NCI-H2196 (cell line): ENCODE measurements at regions not wholly inside any gene's neighbourhood (a gene's known extent, or its start where the extent isn't known, plus 50 kb on each side); places are given as distances from the start of the nearest gene placed in this dataset.

ENCODE experiments used
- DNase-seq: peaks from one replicate; lab custom pipeline; 2025; ENCODE audit not compliant: unreplicated experiment; lab: John Stamatoyannopoulos, UW

- no peak for DNase-seq
Measured at GRCh38 chr7:51731075-51731474, 414.5 kb upstream of the COBL start.

DNA sequence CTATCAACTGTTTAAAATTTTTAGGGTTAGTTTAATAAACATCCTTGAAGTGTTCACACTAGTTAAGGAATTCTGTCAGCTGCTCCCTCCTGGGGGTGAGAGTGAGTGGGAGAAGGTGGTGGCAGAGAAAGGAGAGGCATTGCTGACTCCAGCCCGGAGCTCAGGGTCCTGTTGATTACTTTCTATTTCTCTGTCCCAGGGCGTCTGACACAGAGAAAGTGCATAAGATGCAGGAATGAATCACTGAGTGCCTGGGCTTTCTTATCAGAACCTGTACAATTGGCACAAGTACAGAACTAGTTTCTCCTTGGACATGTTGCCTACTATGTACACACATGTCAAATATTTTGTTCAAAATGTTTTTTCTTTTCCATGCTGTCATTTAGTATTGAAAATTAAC lies 410.8 kb upstream of the COBL start:
- DNase-seq: no peak

DNA sequence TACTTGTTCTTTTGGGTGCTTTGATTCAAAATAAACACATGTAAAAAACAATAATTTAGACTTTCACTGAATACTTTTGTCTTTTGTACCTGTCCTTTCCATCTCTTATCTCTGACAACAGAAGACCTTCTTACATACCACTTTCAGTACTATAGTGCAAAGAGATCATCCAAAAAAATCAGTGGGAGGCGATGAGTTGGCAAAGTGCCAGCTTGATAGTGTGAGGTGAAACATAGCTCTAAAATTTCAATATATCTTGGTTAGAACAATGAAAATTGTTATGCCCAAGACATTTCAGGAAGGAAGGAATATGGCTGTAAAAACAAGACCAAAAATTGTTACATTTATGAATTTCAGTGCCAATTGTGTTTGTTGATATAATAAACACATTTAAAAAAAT lies 390.2 kb upstream of the COBL start:
- DNase-seq: no peak

- DNase-seq: no peak
Measured at GRCh38 chr7:51705701-51706100, 389.1 kb upstream of the COBL start.

DNA sequence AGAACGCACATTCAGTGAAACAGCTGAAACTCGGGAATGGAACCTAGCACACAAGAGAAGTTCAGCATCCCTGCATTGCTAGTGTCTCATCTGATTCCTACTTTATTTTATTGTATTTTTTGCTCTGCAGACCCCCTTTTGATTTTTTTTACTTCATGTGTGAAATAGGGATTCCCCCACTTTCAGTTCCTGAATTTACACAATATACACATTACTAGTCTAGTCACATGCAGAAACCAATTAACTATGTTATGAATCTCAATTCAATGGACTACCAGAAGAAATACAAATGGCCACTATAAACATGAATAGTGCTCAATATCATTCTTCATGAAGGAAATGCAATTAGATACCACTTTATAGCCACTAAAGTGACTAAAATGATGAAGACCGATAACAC lies 386.1 kb upstream of the COBL start:
- DNase-seq: no peak

- no peak for DNase-seq
Measured at GRCh38 chr7:51701935-51702334, 385.3 kb upstream of the COBL start.

- DNase-seq: no peak
Measured at GRCh38 chr7:51700593-51701215, 384.1 kb upstream of the COBL start.

- no peak for DNase-seq
Measured at GRCh38 chr7:51693258-51693657, 376.6 kb upstream of the COBL start.

GRCh38 chr7:51689547-51689946 lies 372.9 kb upstream of the COBL start:
- DNase-seq: no peak

GRCh38 chr7:51685794-51686193 lies 369.2 kb upstream of the COBL start:
- no peak for DNase-seq

DNA sequence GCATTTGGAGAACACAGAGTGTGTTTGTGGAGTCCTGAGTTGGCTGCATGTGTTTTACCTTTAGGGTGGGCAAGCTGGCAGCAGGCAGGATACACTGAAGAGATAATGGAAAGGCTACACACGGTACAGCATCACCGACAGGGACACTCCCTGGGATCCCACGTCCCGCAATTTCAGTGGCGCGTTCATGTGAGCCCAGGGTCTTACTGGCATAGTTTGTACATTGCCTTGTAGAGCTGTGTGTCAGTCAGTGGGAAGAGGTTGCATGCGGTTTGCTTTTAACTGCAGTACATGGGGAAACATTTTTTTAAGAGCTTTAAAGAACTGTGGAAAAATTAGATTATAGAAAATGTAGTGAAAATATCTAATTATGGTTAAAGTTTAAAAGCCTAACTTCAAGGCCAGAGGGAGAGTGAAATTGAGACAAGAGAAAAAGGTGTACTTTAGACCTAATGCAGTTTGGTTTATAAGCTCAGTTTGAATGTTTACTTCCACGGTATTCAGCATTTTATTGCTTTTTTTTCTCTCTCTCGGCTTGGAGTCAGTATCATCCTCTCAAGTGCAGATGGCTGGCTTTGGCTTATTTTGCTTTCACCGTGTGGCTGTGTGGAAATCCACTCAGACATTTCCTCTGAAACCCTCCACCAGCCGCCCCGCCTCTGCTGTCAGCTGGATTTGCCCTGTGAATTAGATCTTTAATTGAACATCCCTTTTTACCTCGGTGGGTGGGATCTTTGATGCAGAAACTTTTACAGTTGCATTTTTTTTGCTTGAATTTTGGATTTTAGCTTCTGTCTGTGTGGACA lies 364.2 kb upstream of the COBL start:
- no peak for DNase-seq

GRCh38 chr7:51679358-51679757 lies 362.7 kb upstream of the COBL start:
- DNase-seq: no peak

GRCh38 chr7:51666751-51667150 lies 350.1 kb upstream of the COBL start:
- DNase-seq: no peak

- DNase-seq: no peak
Measured at GRCh38 chr7:51666266-51666665, 349.7 kb upstream of the COBL start.

DNA sequence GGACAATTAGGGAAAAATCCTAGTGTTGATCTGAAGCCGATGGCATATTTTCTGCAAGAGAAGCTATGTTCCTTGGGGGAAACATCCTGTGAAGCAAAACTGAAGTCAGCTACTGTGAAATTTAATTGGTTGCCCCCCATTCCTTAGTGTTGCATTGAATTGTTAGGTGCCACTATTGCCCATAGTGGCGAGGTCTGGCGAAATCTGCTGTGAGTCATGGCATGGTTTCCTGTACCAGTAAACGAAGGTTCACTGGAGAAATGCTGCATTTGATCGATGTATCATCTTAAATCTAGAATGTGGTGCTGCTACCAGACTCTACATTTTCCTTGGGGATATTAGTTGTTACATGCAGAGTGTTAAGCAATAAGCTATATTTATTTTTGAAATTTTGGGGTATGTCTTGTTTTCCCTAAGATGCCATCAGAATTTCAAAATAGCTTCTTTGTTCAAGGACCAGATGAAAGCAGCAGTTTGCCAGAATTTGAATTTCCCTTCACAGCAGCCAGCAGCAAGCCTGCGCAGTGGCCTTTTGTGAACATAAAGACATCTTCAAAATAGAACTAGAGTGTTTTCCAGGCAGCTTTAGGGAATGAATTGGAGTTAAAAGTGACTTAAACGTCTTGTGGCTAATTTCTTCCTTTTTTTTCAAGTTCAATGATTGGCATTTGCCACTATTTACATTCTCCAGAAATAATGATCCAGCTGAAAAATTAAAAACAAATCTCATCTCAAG lies 348.6 kb upstream of the COBL start:
- DNase-seq: no peak

- DNase-seq: no peak
Measured at GRCh38 chr7:51660516-51660915, 343.9 kb upstream of the COBL start.

- no peak for DNase-seq
Measured at GRCh38 chr7:51658684-51659083, 342.1 kb upstream of the COBL start.

DNA sequence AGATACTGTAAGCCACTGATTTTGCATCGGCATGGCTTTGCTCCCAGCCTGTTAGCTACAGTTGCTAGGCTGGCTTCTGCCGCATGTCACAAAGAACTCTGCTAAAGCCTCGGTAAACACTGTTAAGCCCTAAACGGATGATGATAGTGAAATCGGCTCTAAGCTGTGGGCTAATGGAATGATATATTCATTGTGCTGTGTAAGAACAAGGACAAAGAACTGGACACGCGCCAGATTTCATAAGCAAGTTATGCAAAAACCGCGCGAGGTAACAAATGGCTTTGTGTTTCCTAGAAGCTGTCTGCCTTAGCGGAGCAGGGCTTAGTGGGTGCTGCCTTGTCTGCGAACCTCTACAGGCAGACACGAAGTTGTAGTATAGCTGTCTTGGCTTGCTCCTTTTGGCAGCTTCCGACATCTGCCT lies 331.3 kb upstream of the COBL start:
- DNase-seq: no peak

DNA sequence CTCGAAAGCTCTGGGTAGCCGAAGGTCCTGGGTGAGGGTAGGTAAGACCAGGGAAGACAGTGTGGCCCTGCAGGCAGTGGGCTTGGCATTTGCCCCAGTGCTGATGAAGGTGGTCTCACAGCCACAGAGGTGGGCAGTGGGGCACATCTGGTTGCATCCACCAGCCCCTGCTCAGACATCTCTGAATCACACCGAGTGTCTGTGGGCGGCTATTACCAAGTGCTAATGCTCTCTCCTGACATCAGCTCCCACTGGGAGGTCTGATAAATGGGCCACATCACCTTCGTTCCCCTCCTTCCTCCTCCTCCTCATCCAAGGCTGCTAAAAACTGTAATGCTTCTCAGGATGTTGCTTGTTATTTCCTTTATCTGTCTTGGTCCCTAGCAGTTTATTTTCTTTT lies 330.9 kb upstream of the COBL start:
- DNase-seq: no peak

DNA sequence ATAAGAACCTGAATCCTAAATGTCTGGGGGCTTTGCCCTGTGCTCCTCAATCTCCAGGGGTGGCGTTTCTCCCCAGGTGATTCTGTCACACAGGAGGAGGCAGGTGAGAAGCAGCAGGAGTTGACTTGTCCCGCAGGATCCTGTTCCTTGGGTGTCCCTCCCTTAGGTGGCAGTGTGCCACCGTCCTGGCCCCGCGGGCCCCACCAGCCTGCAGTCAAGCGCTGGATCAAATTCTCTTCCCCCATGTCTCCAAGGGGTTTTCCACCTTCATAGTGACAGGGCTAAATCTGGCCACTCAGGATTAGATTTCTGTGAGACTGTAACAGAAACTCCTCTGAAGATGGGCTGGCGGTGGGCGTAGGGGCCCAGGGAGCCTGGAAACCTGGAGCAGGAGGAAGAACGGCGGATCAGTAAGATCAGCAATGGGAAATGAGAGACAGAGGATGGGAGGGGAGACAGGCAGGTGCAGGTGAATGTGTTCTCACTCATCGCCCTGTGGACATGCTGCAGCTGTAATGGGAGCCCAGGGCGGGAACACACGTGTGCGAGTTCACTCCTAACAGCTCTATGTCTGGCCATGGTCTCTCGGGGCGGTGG lies 329.2 kb upstream of the COBL start:
- no peak for DNase-seq

GRCh38 chr7:51645255-51645654 lies 328.6 kb upstream of the COBL start:
- no peak for DNase-seq

DNA sequence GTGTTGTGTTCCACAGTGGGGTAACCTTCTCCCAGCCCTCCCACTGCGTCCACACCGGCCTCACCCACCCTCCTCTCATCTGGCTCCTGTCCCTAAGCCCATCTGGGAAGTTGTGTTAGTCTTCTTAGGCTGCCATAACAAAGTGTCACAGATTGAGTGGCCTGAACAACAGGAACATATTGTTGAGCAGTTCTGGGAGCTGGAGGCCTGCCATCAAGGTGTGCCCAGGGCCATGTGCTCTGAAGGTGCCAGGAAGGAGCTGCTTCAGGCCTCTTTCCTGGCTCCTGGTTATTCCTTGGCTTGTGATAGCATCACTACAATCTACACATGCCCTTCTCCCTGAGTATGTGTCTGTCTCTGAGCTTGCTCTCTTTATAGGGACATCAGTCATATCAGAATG lies 327.6 kb upstream of the COBL start:
- no peak for DNase-seq
